GM21381 (cell line): ENCODE measurements at regions not wholly inside any gene's neighbourhood (a gene's known extent, or its start where the extent isn't known, plus 50 kb on each side); places are given as distances from the start of the nearest gene placed in this dataset.
"Not testable (repeated sequence)": the region's sequence is repeated elsewhere in the genome, so short reads cannot be mapped to it uniquely, and the experiment has no call there.

Experiments
- ATAC-seq: cut with Tn5 transposase; IDR thresholded peaks from one replicate; pipeline ENCODE4 v1.9.1; 2021; ENCODE audit warnings: mild to moderate bottlenecking, moderate library complexity; ENCODE audit not compliant: unreplicated experiment

- no peak for ATAC-seq
Observed at GRCh38 chr7:37545619-37546534, 97.2 kb upstream of the ELMO1 start.

- no peak for ATAC-seq
Observed at GRCh38 chr7:37546677-37547076, 98.0 kb upstream of the ELMO1 start.

- ATAC-seq, result no peak
Observed at GRCh38 chr7:37549076-37549931, 100.6 kb upstream of the ELMO1 start.

- no peak for ATAC-seq
Observed at GRCh38 chr7:37550426-37550825, 101.8 kb upstream of the ELMO1 start.

- ATAC-seq, result no peak
Observed at GRCh38 chr7:37550872-37551271, 102.2 kb upstream of the ELMO1 start.

- no peak for ATAC-seq
Observed at GRCh38 chr7:37552030-37552429, 103.4 kb upstream of the ELMO1 start.

GRCh38 chr7:37552439-37552838 is 103.8 kb upstream of the ELMO1 start:
- ATAC-seq, result not testable (repeated sequence)

- no peak for ATAC-seq
Observed at GRCh38 chr7:37555528-37555927, 106.9 kb upstream of the ELMO1 start.

- ATAC-seq, result no peak
Observed at GRCh38 chr7:37557571-37558209, 109.0 kb upstream of the ELMO1 start.

- no peak for ATAC-seq
Observed at GRCh38 chr7:37558320-37559096, 109.8 kb upstream of the ELMO1 start.

GRCh38 chr7:37570145-37570544 is 113.4 kb upstream of the GPR141 start:
- ATAC-seq, result no peak

- ATAC-seq, result no peak
Observed at GRCh38 chr7:37571806-37572205, 111.8 kb upstream of the GPR141 start.

GRCh38 chr7:37577412-37577811 is 106.2 kb upstream of the GPR141 start:
- ATAC-seq, result no peak

- no peak for ATAC-seq
Observed at GRCh38 chr7:37577901-37578300, 105.7 kb upstream of the GPR141 start.

GRCh38 chr7:37578350-37578749 is 105.2 kb upstream of the GPR141 start:
- ATAC-seq, result no peak

GRCh38 chr7:37580376-37580775 is 103.2 kb upstream of the GPR141 start:
- ATAC-seq, result no peak

- ATAC-seq, result not testable (repeated sequence)
Observed at GRCh38 chr7:37584651-37585463, 98.7 kb upstream of the GPR141 start.

- ATAC-seq, result no peak
Observed at GRCh38 chr7:37590824-37591223, 92.7 kb upstream of the GPR141 start.

- no peak for ATAC-seq
Observed at GRCh38 chr7:37592366-37592765, 91.2 kb upstream of the GPR141 start.

GRCh38 chr7:37594602-37595001 is 89.0 kb upstream of the GPR141 start:
- ATAC-seq, result no peak
